ENCODE measurements at regions not wholly inside any gene's neighbourhood (a gene's known extent, or its start where the extent isn't known, plus 50 kb on each side); places are given as distances from the start of the nearest gene placed in this dataset.

DNA sequence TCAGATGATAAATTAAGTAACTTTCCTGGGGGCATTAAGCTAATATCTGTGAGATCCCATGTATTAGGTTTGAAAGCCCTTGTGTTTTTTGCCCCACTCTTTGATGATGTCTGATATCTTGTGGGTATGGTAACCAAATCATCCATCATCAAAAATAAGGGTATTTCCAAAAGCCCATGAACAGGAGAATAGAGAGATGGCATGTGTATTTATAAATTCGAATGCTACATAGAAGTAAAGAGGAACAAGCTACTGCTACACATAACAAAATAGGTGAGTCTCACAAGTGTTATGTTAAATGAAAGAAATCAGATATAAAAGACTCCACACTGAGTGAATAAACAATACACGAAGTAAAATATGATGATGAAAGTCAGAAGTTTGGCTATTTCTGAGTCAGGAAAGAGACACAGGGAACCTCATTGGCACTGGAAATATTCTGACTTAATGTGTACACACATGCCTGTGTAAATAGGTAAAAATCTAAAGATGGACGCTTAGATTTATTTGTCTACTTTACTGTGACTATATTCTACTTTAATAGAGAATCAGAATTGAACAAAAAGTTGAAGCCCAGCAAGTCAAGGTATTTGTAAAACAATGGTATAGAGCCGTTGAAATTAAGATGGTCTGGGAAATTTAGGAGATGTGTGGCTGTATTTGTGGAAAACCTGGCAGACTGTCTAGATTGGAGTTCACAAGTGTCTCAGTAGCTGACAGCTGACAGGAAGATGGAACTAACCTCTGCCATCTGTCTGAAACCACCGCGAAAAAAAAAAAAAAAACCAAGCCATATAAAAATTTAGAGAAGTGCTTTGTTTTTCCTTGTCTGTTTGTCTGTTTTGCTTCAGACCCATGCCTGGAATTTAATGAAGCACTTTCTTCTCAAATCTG lies 111.0 kb upstream of the TGFBR2 start:
- TF ChIP-seq, protein P1, sequence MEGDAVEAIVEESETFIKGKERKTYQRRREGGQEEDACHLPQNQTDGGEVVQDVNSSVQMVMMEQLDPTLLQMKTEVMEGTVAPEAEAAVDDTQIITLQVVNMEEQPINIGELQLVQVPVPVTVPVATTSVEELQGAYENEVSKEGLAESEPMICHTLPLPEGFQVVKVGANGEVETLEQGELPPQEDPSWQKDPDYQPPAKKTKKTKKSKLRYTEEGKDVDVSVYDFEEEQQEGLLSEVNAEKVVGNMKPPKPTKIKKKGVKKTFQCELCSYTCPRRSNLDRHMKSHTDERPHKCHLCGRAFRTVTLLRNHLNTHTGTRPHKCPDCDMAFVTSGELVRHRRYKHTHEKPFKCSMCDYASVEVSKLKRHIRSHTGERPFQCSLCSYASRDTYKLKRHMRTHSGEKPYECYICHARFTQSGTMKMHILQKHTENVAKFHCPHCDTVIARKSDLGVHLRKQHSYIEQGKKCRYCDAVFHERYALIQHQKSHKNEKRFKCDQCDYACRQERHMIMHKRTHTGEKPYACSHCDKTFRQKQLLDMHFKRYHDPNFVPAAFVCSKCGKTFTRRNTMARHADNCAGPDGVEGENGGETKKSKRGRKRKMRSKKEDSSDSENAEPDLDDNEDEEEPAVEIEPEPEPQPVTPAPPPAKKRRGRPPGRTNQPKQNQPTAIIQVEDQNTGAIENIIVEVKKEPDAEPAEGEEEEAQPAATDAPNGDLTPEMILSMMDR (IDR thresholded peaks at IDR 0.05), result no peak
- TF ChIP-seq POLR2AphosphoS5 (IDR thresholded peaks at IDR 0.05; ENCODE audit: low read depth, low read length), result no peak

Data from Panc1 (cell line).